Neural cell (in vitro differentiated cells): ENCODE measurements at regions not wholly inside any gene's neighbourhood (a gene's known extent, or its start where the extent isn't known, plus 50 kb on each side); places are given as distances from the start of the nearest gene placed in this dataset.

Experiments used
- H2AFZ ChIP-seq: fragments of 200-600, 300-800 bp; sonication (generic), shearing (Covaris generic); 2 replicates; pipeline ENCODE4 v1.6.0; 2014; ENCODE audit warnings: low read depth, mild to moderate bottlenecking, antibody characterized with exemption, low read length, moderate library complexity
- H3F3A ChIP-seq: fragments of 200-600 bp; shearing (Covaris generic); 2 replicates; pipeline ENCODE4 v1.6.1; 2016; ENCODE audit warnings: mild to moderate bottlenecking, moderate library complexity, mixed read lengths, antibody characterized with exemption, low read length; ENCODE audit not compliant: insufficient read depth, poor library complexity, severe bottlenecking
- H3K27ac ChIP-seq: fragments of 200-600, 300-800 bp; sonication (generic), shearing (Covaris generic); 2 replicates; pipeline ENCODE4 v1.5.1; 2014; ENCODE audit warnings: mild to moderate bottlenecking, low read length, moderate library complexity
- H3K27me3 ChIP-seq: fragments of 300-800, 200-600 bp; sonication (generic), shearing (Covaris generic); 2 replicates; pipeline ENCODE4 v1.6.0; 2014; ENCODE audit warnings: mild to moderate bottlenecking, low read depth, low read length, moderate library complexity; ENCODE audit not compliant: insufficient read depth
- H3K36me3 ChIP-seq: fragments of 300-800, 200-600 bp; sonication (generic), shearing (Covaris generic); 2 replicates; pipeline ENCODE4 v1.5.1; 2014; ENCODE audit warnings: mild to moderate bottlenecking, antibody characterized with exemption, low read length, moderate library complexity; ENCODE audit not compliant: insufficient read depth
- H3K4me2 ChIP-seq: fragments of 300-800, 200-600 bp; sonication (generic), shearing (Covaris generic); 2 replicates; pipeline ENCODE4 v1.6.0; 2014; ENCODE audit warnings: mild to moderate bottlenecking, low read length
- H3K4me3 ChIP-seq: fragments of 300-800, 200-600 bp; sonication (generic), shearing (Covaris generic); 2 replicates; pipeline ENCODE4 v1.5.1; 2014; ENCODE audit warnings: mild to moderate bottlenecking, low read length, moderate library complexity
- H3K79me2 ChIP-seq: fragments of 200-600 bp; shearing (Covaris generic); replicated peaks from 2 replicates; pipeline ENCODE4 v1.6.0; 2014; ENCODE audit warnings: mild to moderate bottlenecking, low read length, moderate library complexity; ENCODE audit not compliant: insufficient read depth
- H3K9ac ChIP-seq: fragments of 300-800, 200-600 bp; sonication (generic), shearing (Covaris generic); 2 replicates; pipeline ENCODE4 v1.6.1; 2016; ENCODE audit warnings: mild to moderate bottlenecking, low read length, mixed read lengths
- H3K9me2 ChIP-seq: fragments of 200-600 bp; shearing (Covaris generic); 2 replicates; pipeline ENCODE4 v1.6.1; 2016; ENCODE audit warnings: mild to moderate bottlenecking, low read length, mixed read lengths; ENCODE audit not compliant: insufficient read depth
- H3K9me3 ChIP-seq: fragments of 200-600, 300-800 bp; sonication (generic), shearing (Covaris generic); 2 replicates; pipeline ENCODE4 v1.6.1; 2016; ENCODE audit warnings: mild to moderate bottlenecking, mixed run types, low read length, moderate library complexity, mixed read lengths
- H4K20me1 ChIP-seq: fragments of 200-600 bp; shearing (Covaris generic); 2 replicates; pipeline ENCODE4 v1.6.1; 2016; ENCODE audit warnings: mild to moderate bottlenecking, mixed run types; ENCODE audit not compliant: insufficient read depth
- CTCF ChIP-seq: fragments of 450-650 bp; IDR thresholded peaks from 2 replicates; pipeline ENCODE4 v1.5.1; 2014; ENCODE audit warnings: antibody characterized with exemption, mild to moderate bottlenecking, moderate library complexity; ENCODE audit not compliant: poor library complexity, severe bottlenecking
- EP300 ChIP-seq: fragments of 450-650 bp; conservative IDR thresholded peaks from 2 replicates; pipeline ENCODE4 v1.6.1; 2014; ENCODE audit warnings: antibody characterized with exemption, mild to moderate bottlenecking, moderate library complexity; ENCODE audit not compliant: poor library complexity, severe bottlenecking
- EZH2 ChIP-seq: fragments of 200-600, 300-800 bp; shearing (Covaris generic), sonication (generic); IDR thresholded peaks from 2 replicates; pipeline ENCODE4 v1.6.1; 2014; ENCODE audit warnings: antibody characterized with exemption, low read length, borderline replicate concordance, mild to moderate bottlenecking; ENCODE audit not compliant: insufficient read depth, poor library complexity, severe bottlenecking
- MXI1 ChIP-seq: fragments of 450-650 bp; conservative IDR thresholded peaks from 2 replicates; pipeline ENCODE4 v1.6.1; 2014; ENCODE audit warnings: antibody characterized with exemption, mild to moderate bottlenecking; ENCODE audit not compliant: poor library complexity, severe bottlenecking
- POLR2AphosphoS5 ChIP-seq: IDR thresholded peaks from 2 replicates; pipeline ENCODE4 v1.6.1; 2012
- RAD21 ChIP-seq: fragments of 450-650 bp; conservative IDR thresholded peaks from 2 replicates; pipeline ENCODE4 v1.6.1; 2014; ENCODE audit warnings: antibody characterized with exemption, mild to moderate bottlenecking, moderate library complexity
- REST ChIP-seq: IDR thresholded peaks from 2 replicates; pipeline ENCODE4 v1.6.1; 2012; ENCODE audit warnings: borderline replicate concordance
- SMC3 ChIP-seq: fragments of 450-650 bp; conservative IDR thresholded peaks from 2 replicates; pipeline ENCODE4 v1.6.1; 2014; ENCODE audit warnings: antibody characterized with exemption, mild to moderate bottlenecking, moderate library complexity; ENCODE audit not compliant: poor library complexity
- TAF1 ChIP-seq: IDR thresholded peaks from 2 replicates; pipeline ENCODE4 v1.6.1; 2012; ENCODE audit warnings: low read depth

GRCh38 chr2:20128506-20129330 is 77.3 kb upstream of the LAPTM4A start:
- Histone ChIP-seq H3K27ac (no peak overlapping the region), H4K20me1 (no peaks in the 10 kb centered on the region), H3K9me2 (no peaks in the 10 kb centered on the region), H3K9me3 (no peaks in the 10 kb centered on the region), H3K27me3 (no peaks in the 10 kb centered on the region), H2AFZ (no peak overlapping the region), H3K36me3 (no peaks in the 10 kb centered on the region), H3K4me2 (no peak overlapping the region), H3K9ac (no peak overlapping the region), H3F3A (no peaks in the 10 kb centered on the region), H3K79me2 (no peaks in the 10 kb centered on the region), H3K4me3 (no peak overlapping the region)
- TF ChIP-seq TAF1 (no peak), EP300 (no peak), CTCF (no peak), POLR2AphosphoS5 (no peak), EZH2 (no peak), RAD21 (no peak), SMC3 (no peak)

GRCh38 chr2:20126469-20126868 is 75.0 kb upstream of the LAPTM4A start:
- Histone ChIP-seq H3K9me2 (no peaks in the 10 kb centered on the region), H3K9ac (no peak overlapping the region), H3K4me2 (no peak overlapping the region), H3K79me2 (no peaks in the 10 kb centered on the region), H3K27me3 (no peaks in the 10 kb centered on the region), H4K20me1 (no peaks in the 10 kb centered on the region), H3K36me3 (no peaks in the 10 kb centered on the region), H3K9me3 (no peaks in the 10 kb centered on the region), H3F3A (no peaks in the 10 kb centered on the region), H2AFZ (no peak overlapping the region), H3K27ac (no peak overlapping the region), H3K4me3 (no peak overlapping the region)
- TF ChIP-seq REST, result no peak
- no peak for TF ChIP-seq RAD21
- no peak for TF ChIP-seq EZH2
- no peak for TF ChIP-seq CTCF
- TF ChIP-seq POLR2AphosphoS5, result no peak
- no peak for TF ChIP-seq SMC3
- no peak for TF ChIP-seq EP300
- TF ChIP-seq TAF1, result no peak
- no peak for TF ChIP-seq MXI1
